GM18861 (cell line): ENCODE measurements at regions not wholly inside any gene's neighbourhood (a gene's known extent, or its start where the extent isn't known, plus 50 kb on each side); places are given as distances from the start of the nearest gene placed in this dataset.

Source experiments
- ATAC-seq: cut with Tn5 transposase; IDR thresholded peaks from one replicate; pipeline ENCODE4 v1.9.1; 2021; ENCODE audit not compliant: unreplicated experiment

GRCh38 chr13:56932104-56932503, 208.6 kb upstream of the PRR20A start:
- ATAC-seq: no peak

- no peak for ATAC-seq
Measured at GRCh38 chr13:56953965-56954364, 186.8 kb upstream of the PRR20A start.

DNA sequence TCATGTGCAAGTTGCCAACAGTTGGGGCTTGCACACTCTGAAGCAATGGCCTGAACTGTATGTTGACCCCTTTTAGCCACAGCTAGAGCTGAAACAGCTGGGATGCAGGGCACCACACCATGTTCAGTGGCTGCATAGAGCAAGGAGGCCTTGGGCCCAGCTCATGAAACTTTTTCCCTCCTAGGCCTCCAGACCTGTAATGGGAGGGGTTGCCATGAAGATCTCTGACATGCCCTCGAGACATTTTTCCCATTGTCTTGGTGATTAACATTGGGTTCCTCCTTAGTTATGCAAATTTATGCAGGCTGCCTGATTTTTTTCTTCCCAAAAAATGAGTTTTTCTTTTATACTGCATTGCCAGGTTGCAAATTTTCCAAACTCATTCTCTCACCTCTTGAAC, 165.1 kb upstream of the PRR20A start:
- no peak for ATAC-seq

GRCh38 chr13:56980856-56981255, 159.9 kb upstream of the PRR20A start:
- no peak for ATAC-seq

- ATAC-seq: no peak
Measured at GRCh38 chr13:56986121-56986520, 154.6 kb upstream of the PRR20A start.

DNA sequence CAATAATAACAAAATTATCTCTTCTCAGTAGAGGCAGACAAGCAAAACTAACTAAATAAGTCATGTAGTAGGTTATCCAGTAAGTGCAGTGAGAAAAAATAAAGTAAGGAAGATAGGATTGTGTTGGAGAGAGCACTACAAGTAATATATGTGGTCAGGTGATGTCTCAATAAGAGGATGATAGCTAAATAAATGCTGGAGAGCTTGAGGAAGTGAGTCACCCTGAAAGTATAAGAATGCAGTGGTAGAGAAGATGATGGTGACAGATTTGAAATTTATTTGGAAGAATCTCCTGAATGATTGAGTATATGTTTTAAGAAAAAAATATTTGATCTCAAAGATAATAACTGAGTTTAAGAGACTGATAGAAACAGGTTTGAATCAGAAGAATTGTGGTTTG, 152.2 kb upstream of the PRR20A start:
- ATAC-seq: no peak

DNA sequence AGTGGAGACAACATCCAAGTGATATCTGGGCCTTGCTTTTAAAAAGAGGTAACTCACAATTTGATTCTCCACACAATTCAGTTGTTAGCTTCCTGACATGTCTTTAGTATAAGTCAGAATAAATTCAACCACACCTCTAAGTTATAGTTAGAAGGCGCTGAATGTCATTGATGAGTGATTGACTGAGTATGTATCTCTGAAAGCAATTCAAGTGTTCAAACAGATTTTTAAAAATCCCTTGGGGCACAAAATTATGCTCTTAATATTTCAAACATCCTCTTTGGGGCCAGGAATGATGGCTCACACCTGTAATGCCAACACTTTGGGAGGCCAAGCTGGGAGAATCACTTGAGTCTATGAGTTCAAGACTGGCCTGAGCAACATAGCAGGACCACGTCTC, 137.0 kb upstream of the PRR20A start:
- no peak for ATAC-seq

DNA sequence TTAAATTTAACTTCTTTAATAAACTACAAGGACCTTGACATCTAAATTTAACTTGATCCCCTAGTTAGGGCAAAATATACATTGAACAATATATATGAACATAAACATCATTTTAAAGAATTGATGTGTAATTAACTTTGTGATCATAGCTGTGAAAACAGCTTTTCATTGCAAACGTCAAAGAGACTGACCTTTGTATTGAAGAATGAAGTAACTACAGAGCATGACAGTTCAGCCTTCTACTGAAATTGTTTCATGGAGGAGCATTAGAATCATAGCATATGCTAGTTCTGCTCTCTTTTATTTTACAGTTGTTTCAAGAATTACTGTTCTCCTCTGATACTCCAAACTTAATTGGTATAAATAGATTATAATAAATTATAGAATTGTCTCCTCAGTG, 123.4 kb upstream of the PRR20A start:
- no peak for ATAC-seq

DNA sequence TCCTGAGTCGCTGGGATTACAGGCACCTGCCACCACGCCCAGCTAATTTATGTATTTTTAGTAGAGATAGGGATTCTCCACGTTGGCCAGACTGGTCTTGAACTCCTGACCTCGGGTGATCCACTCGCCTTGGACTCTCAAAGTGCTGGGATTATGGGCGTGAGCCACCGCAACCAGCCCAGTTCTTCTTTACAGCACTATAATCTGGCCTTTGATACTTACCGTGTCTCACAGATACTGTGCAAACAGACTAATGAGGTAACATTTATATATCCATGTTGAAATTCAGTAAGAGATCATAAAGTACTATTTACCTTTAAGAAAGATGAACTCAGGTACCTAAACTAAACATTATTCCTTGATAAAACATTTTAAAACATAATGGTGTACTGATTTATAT, 121.8 kb upstream of the PRR20A start:
- no peak for ATAC-seq

- ATAC-seq: no peak
Measured at GRCh38 chr13:57030671-57031070, 110.0 kb upstream of the PRR20A start.

DNA sequence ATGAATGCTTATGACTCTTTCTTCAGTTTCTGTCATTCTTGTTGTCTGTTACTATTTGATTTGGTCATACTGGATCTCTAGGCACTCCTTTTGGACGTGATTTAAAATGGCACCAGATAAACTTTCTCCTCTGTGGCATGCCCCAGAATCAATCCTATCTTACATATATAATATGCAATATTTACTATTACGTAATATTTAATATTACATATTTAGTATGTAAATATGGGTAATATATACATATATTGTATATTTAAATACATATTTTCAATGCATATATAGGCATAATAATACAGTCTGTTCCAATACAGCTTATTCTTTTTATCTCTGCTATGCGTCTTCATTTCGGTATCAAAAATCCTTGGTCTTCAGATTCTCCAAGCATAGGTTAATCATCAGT, 104.4 kb upstream of the PRR20A start:
- ATAC-seq: no peak

DNA sequence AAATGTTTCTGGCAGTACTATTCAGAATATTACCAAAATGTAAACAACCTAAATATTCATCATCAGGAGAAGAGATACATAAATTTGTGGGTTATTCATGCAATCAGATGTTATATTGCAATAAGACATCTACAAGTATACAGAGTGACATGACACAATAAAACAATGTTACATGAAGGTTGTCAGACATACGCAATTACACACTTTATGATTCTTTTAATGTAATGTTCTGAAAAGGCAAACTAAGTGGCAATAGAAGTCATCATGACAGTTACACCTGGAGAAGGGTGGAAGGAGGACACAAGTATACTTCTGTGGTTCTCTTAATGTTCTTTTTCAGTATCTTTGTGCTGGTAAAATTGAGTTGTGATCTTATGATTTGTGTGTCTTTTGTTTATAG, 95.8 kb upstream of the PRR20A start:
- no peak for ATAC-seq

DNA sequence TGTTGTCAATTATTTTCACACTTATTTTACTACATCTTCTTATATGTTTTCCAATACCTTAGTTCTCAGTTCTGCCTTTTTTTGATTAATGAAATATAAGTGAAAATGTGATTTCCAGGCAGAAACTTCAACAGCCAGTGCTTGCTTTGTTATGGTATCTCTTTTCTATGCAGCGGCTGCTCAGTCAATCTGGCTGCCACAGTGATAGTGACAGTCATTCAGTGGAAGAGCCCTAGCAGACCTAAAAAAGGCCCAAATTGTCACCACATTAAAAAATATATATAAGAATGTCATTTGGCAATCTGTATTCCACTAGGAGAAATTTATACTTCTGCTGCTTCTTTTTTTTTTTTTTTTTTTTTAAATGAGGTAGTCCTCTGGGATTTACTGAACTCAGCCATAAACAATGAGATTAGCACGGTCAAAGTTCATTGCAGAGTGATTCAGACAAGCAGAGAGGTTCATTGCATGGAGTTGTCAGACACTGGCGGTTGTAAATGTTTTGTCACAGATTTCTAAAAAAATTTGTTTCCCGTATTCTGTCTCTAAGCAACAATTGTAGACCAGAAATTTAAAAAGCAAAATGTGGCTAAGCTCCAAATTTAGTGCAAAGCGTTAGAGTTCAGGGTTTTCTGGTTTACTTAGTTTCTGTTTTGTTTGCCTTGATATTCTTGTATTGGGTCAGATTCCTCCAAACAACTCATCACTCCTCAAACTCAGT, 94.7 kb upstream of the PRR20A start:
- ATAC-seq: no peak

GRCh38 chr13:57056601-57057180, 84.0 kb upstream of the PRR20A start:
- ATAC-seq: no peak

DNA sequence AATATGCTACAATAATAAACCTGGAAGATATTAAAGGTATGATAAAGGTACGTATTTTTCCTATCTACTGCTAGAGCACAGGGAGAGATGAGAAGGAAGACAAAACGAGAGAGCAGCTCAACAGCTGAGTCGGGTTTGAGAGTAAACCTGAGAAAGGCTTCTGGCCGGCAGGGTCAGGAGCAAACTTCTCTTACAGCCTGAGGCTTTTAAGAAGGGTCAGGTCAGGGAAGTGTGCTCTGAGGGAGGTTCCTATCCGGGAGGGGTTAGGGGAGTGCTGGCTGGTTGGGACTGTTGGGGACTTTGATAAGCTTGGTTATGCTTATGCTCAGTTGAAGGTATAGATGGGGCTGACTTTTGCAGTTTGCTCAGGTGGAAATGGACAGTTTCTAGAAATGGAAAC, 77.7 kb upstream of the PRR20A start:
- no peak for ATAC-seq

DNA sequence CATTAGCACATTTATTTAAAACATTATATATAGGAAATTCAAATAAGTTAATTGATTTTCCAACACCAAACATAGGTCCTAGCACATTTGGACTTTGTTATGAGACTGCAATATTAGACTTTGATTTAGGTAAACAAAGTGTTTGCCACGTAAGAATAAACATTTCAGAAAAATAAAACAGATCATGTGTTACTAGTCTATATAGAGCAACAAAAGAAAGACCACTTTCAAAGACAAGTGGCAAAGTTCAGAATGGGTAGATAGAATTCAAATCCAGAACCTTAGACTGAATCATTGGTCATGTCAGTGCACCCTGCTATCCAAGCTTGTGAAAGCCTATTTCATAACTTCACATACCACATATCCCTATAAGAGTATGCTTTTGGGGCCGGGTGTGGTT, 66.7 kb upstream of the PRR20A start:
- no peak for ATAC-seq

GRCh38 chr13:57075588-57075987, 65.1 kb upstream of the PRR20A start:
- no peak for ATAC-seq

- no peak for ATAC-seq
Measured at GRCh38 chr13:57087006-57087405, 53.7 kb upstream of the PRR20A start.
